Smooth muscle cell (in vitro differentiated cells): ENCODE measurements at regions not wholly inside any gene's neighbourhood (a gene's known extent, or its start where the extent isn't known, plus 50 kb on each side); places are given as distances from the start of the nearest gene placed in this dataset.

Experiments used
- DNase-seq: peaks from one replicate; lab custom pipeline; 2025; ENCODE audit not compliant: unreplicated experiment; lab: John Stamatoyannopoulos, UW
- H2AFZ ChIP-seq: fragments of 200-600 bp; sonication (generic); 2 replicates; pipeline ENCODE4 v1.6.0; 2016; ENCODE audit warnings: antibody characterized with exemption, low read depth, mild to moderate bottlenecking
- H3F3A ChIP-seq: fragments of 200-600 bp; sonication (generic); 2 replicates; pipeline ENCODE4 v1.6.0; 2017; ENCODE audit warnings: antibody characterized with exemption, low read depth
- H3K27ac ChIP-seq: fragments of 200-600 bp; sonication (generic); 2 replicates; pipeline ENCODE4 v1.5.1; 2016; ENCODE audit warnings: low read depth, mild to moderate bottlenecking
- H3K27me3 ChIP-seq: fragments of 200-600 bp; sonication (generic); 2 replicates; pipeline ENCODE4 v1.6.1; 2016; ENCODE audit warnings: low read depth, mild to moderate bottlenecking
- H3K36me3 ChIP-seq: fragments of 200-600 bp; sonication (generic); 2 replicates; pipeline ENCODE4 v1.5.1; 2016; ENCODE audit warnings: low read depth
- H3K4me1 ChIP-seq: fragments of 200-600 bp; sonication (generic); 2 replicates; pipeline ENCODE4 v1.5.1; 2016; ENCODE audit warnings: low read depth
- H3K4me2 ChIP-seq: fragments of 200-600 bp; sonication (generic); 2 replicates; pipeline ENCODE4 v1.6.0; 2016; ENCODE audit warnings: mild to moderate bottlenecking
- H3K4me3 ChIP-seq: fragments of 200-600 bp; sonication (generic); 2 replicates; pipeline ENCODE4 v1.5.1; 2016; ENCODE audit warnings: mild to moderate bottlenecking
- H3K79me2 ChIP-seq: fragments of 200-600 bp; sonication (generic); 2 replicates; pipeline ENCODE4 v1.6.0; 2016; ENCODE audit warnings: low read depth, mild to moderate bottlenecking
- H3K9ac ChIP-seq: fragments of 200-600 bp; sonication (generic); 2 replicates; pipeline ENCODE4 v1.6.0; 2016; ENCODE audit warnings: low read depth
- H3K9me3 ChIP-seq: fragments of 200-600 bp; sonication (generic); replicated peaks from 2 replicates; pipeline ENCODE4 v1.5.1; 2016; ENCODE audit warnings: low read depth
- H4K20me1 ChIP-seq: fragments of 200-600 bp; sonication (generic); 2 replicates; pipeline ENCODE4 v1.6.0; 2016; ENCODE audit warnings: low read depth
- CTCF ChIP-seq: fragments of 200-600 bp; sonication (generic); IDR thresholded peaks from 2 replicates; pipeline ENCODE4 v1.5.1; 2017; ENCODE audit warnings: borderline replicate concordance, mild to moderate bottlenecking, antibody characterized with exemption; ENCODE audit not compliant: insufficient read depth, poor library complexity, severe bottlenecking
- WGBS: methylation state at CpG from one replicate; pipeline ENCODE4 v1.1.7; 2016; ENCODE audit warnings: low lambda C conversion rate; 5-methylcytosine and 5-hydroxymethylcytosine counted together

GRCh38 chr1:108082738-108083562 is 117.2 kb downstream of the SLC25A24 start:
- no peaks in the 10 kb centered on the region for H3K4me1 ChIP-seq
- no peaks in the 10 kb centered on the region for H4K20me1 ChIP-seq
- H3F3A ChIP-seq, result no peaks in the 10 kb centered on the region
- no peaks in the 10 kb centered on the region for H3K36me3 ChIP-seq
- H3K4me3 ChIP-seq, result no peak overlapping the region
- no peak overlapping the region for H3K4me2 ChIP-seq
- H3K9me3 ChIP-seq, result no peaks in the 10 kb centered on the region
- 77% methylated on average over 4 of the region's 4 CpGs for WGBS
- no peak overlapping the region for H2AFZ ChIP-seq
- DNase-seq, result no peak
- no peak overlapping the region for H3K9ac ChIP-seq
- no peak for TF ChIP-seq CTCF
- H3K27ac ChIP-seq, result no peak overlapping the region
- H3K27me3 ChIP-seq, result no peaks in the 10 kb centered on the region
- H3K79me2 ChIP-seq, result no peaks in the 10 kb centered on the region

- H3K27ac ChIP-seq, result no peak overlapping the region
- no peaks in the 10 kb centered on the region for H3K79me2 ChIP-seq
- no peaks in the 10 kb centered on the region for H3K36me3 ChIP-seq
- no peaks in the 10 kb centered on the region for H3F3A ChIP-seq
- no peaks in the 10 kb centered on the region for H3K27me3 ChIP-seq
- no peak overlapping the region for H3K9ac ChIP-seq
- H2AFZ ChIP-seq, result no peak overlapping the region
- no peak for TF ChIP-seq CTCF
- 93% methylated on average over 4 of the region's 4 CpGs for WGBS
- no peaks in the 10 kb centered on the region for H3K4me1 ChIP-seq
- no peaks in the 10 kb centered on the region for H4K20me1 ChIP-seq
- no peaks in the 10 kb centered on the region for H3K9me3 ChIP-seq
- DNase-seq, result no peak
- H3K4me3 ChIP-seq, result no peak overlapping the region
- H3K4me2 ChIP-seq, result no peak overlapping the region
These were observed 117.0 kb upstream of the VAV3 start for GRCh38 chr1:108082001-108082400.

- no peak for DNase-seq
- H3K27me3 ChIP-seq, result no peaks in the 10 kb centered on the region
- no peaks in the 10 kb centered on the region for H3K36me3 ChIP-seq
- H2AFZ ChIP-seq, result no peak overlapping the region
- H3K4me2 ChIP-seq, result no peak overlapping the region
- no peaks in the 10 kb centered on the region for H3K4me1 ChIP-seq
- no peak overlapping the region for H3K4me3 ChIP-seq
- H3F3A ChIP-seq, result no peaks in the 10 kb centered on the region
- H4K20me1 ChIP-seq, result no peaks in the 10 kb centered on the region
- TF ChIP-seq CTCF, result no peak
- H3K79me2 ChIP-seq, result no peaks in the 10 kb centered on the region
- no peak overlapping the region for H3K9ac ChIP-seq
- H3K27ac ChIP-seq, result no peak overlapping the region
- no peaks in the 10 kb centered on the region for H3K9me3 ChIP-seq
These were observed 115.5 kb upstream of the VAV3 start for GRCh38 chr1:108080448-108080847.

GRCh38 chr1:108079440-108080025 is 114.6 kb upstream of the VAV3 start:
- no peaks in the 10 kb centered on the region for H3K36me3 ChIP-seq
- WGBS, result 50% methylated on average over 6 of the region's 6 CpGs
- no peak for DNase-seq

More at GRCh38 chr1:108079440-108080025, 114.6 kb upstream of the VAV3 start:
- H3F3A ChIP-seq, result no peaks in the 10 kb centered on the region
- H3K4me2 ChIP-seq, result no peak overlapping the region
- H3K79me2 ChIP-seq, result no peaks in the 10 kb centered on the region
- H4K20me1 ChIP-seq, result no peaks in the 10 kb centered on the region
- H3K9ac ChIP-seq, result no peak overlapping the region
- H3K4me3 ChIP-seq, result no peak overlapping the region
- H2AFZ ChIP-seq, result no peak overlapping the region
- H3K27ac ChIP-seq, result no peak overlapping the region
- TF ChIP-seq CTCF, result no peak
- H3K9me3 ChIP-seq, result no peaks in the 10 kb centered on the region
- H3K4me1 ChIP-seq, result no peaks in the 10 kb centered on the region
- H3K27me3 ChIP-seq, result peaks cover 4% of the 10 kb centered on the region
